ENCODE measurements at regions not wholly inside any gene's neighbourhood (a gene's known extent, or its start where the extent isn't known, plus 50 kb on each side); places are given as distances from the start of the nearest gene placed in this dataset.

DNA sequence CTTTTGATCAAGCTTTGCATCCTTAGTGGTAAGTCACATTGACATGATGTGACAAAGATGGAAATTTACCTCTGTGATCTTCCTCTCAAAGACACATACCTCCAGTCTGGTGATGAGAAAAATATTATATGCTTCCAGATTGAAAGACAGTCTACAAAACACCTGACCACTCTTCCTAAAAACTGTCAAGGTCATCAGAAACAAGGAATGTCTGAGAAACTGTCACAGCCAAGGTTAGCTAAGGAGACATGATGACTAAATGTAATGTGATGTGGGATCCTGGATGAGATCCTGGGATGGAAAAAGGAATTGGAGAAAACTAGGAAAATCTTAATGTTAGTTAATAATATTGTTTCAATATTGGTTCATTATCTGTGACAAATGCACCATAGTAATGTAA is 226.6 kb upstream of the ST6GAL2 start:
- Histone ChIP-seq H3K4ac (ENCODE audit: low read depth, low read length) (no peak overlapping the region), H3K27me3 (ENCODE audit: insufficient read depth, low read length) (no peaks in the 10 kb centered on the region), H3K56ac (ENCODE audit: insufficient read length, low read depth, low read length) (no peak overlapping the region), H2BK15ac (ENCODE audit: low read depth, low read length) (no peak overlapping the region), H4K8ac (replicated peaks; ENCODE audit: insufficient read length, low read depth, low read length) (no peak overlapping the region), H2BK20ac (ENCODE audit: low read depth, low read length, poor library complexity, severe bottlenecking) (no peak overlapping the region), H3K23ac (ENCODE audit: insufficient read length, low read depth, low read length) (no peak overlapping the region), H3K79me2 (ENCODE audit: insufficient read depth, low read length) (no peaks in the 10 kb centered on the region), H2AFZ (ENCODE audit: low read length) (no peak overlapping the region), H3K4me2 (ENCODE audit: insufficient read depth, insufficient read length, low read length) (no peak overlapping the region), H3K18ac (ENCODE audit: insufficient read length, low read depth, low read length) (no peak overlapping the region), H3T11ph (ENCODE audit: low read length) (no peak overlapping the region), H2AK5ac (ENCODE audit: insufficient read length, low read length) (no peak overlapping the region), H2BK120ac (ENCODE audit: low read depth, low read length, poor library complexity, severe bottlenecking) (no peak overlapping the region), H4K5ac (ENCODE audit: insufficient read length, low read depth, low read length) (no peak overlapping the region), H3K79me1 (ENCODE audit: insufficient read depth, low read depth, low read length, poor library complexity, severe bottlenecking) (no peaks in the 10 kb centered on the region), H3K14ac (ENCODE audit: insufficient read depth, low read length) (no peak overlapping the region), H2BK5ac (ENCODE audit: insufficient read length, low read length) (no peak overlapping the region), H3K23me2 (ENCODE audit: insufficient read length, low read depth, low read length, poor library complexity, severe bottlenecking) (no peaks in the 10 kb centered on the region), H3K9me3 (ENCODE audit: control insufficient read depth, low read depth, low read length) (no peaks in the 10 kb centered on the region), H3K27ac (ENCODE audit: insufficient read length, low read depth, low read length) (no peak overlapping the region), H3K9ac (ENCODE audit: extremely low read depth, insufficient read length, low read length) (no peak overlapping the region), H4K91ac (ENCODE audit: insufficient read length, low read depth, low read length) (no peak overlapping the region), H3K4me1 (ENCODE audit: insufficient read depth, low read length) (no peaks in the 10 kb centered on the region), H2BK12ac (ENCODE audit: insufficient read length, low read depth, low read length) (no peak overlapping the region), H4K20me1 (ENCODE audit: control insufficient read depth, insufficient read depth, insufficient read length) (no peaks in the 10 kb centered on the region)
- TF ChIP-seq, protein P1, sequence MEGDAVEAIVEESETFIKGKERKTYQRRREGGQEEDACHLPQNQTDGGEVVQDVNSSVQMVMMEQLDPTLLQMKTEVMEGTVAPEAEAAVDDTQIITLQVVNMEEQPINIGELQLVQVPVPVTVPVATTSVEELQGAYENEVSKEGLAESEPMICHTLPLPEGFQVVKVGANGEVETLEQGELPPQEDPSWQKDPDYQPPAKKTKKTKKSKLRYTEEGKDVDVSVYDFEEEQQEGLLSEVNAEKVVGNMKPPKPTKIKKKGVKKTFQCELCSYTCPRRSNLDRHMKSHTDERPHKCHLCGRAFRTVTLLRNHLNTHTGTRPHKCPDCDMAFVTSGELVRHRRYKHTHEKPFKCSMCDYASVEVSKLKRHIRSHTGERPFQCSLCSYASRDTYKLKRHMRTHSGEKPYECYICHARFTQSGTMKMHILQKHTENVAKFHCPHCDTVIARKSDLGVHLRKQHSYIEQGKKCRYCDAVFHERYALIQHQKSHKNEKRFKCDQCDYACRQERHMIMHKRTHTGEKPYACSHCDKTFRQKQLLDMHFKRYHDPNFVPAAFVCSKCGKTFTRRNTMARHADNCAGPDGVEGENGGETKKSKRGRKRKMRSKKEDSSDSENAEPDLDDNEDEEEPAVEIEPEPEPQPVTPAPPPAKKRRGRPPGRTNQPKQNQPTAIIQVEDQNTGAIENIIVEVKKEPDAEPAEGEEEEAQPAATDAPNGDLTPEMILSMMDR (conservative IDR thresholded peaks at IDR 0.05) = no peak
- Mint-ChIP-seq H3K4me3 (no peak overlapping the region), H3K4me1 (no peaks in the 10 kb centered on the region), H3K36me3 (ENCODE audit: insufficient read depth in 1 of 3, low read depth in 3 of 3) (no peaks in the 10 kb centered on the region; a peak in 1 of 7 replicates), H3K9me3 (peaks cover 2 to 3% of the 10 kb centered on the region in 2 experiments; a peak in 2 of 5 replicates), H3K27me3 (ENCODE audit: low read depth) (no peaks in the 10 kb centered on the region), H3K27ac (no peak overlapping the region)
- no peak for DNase-seq

Data from H9 (cell line).